Tibial nerve (tissue), 3 donors: ENCODE measurements at regions not wholly inside any gene's neighbourhood (a gene's known extent, or its start where the extent isn't known, plus 50 kb on each side); places are given as distances from the start of the nearest gene placed in this dataset.

Source experiments
- CTCF ChIP-seq, 5 experiments: fragments of 200-600 bp in 3 of 5; fragments of 450-650 bp in 2 of 5; sonication (generic) in 3 of 5; IDR thresholded peaks; one replicate each; pipeline ENCODE4 v1.5.1; 2016 to 2019; ENCODE audit warnings: antibody characterized with exemption in 5 of 5, mild to moderate bottlenecking in 3 of 5, moderate library complexity in 2 of 5
- POLR2A ChIP-seq, 2 donors: fragments of 450-650 bp; IDR thresholded peaks; one replicate each; pipeline ENCODE4 v1.6.1; 2017; ENCODE audit warnings: antibody characterized with exemption in 2 of 2, mild to moderate bottlenecking in 2 of 2, moderate library complexity in 2 of 2

GRCh38 chrX:44093431-44093830 is 120.2 kb upstream of the NDP start:
- TF ChIP-seq CTCF (IDR thresholded peaks at IDR 0.05) = no peak
- TF ChIP-seq POLR2A (IDR thresholded peaks at IDR 0.05) = no peak
